CD4-positive, alpha-beta T cell treated with Interleukin-2 at 100 ng/mL for 4 hours (primary cell): ENCODE measurements at regions not wholly inside any gene's neighbourhood (a gene's known extent, or its start where the extent isn't known, plus 50 kb on each side); places are given as distances from the start of the nearest gene placed in this dataset.
"Not testable (repeated sequence)": the region's sequence is repeated elsewhere in the genome, so short reads cannot be mapped to it uniquely, and the experiment has no call there.

ENCODE experiments used
- DNase-seq: peaks from one replicate; pipeline ENCODE4 v3.0.0-alpha.2; 2020; ENCODE audit warnings: low spot score

GRCh38 chr1:146282807-146283526 is 54.1 kb upstream of the NOTCH2NLA start:
- not testable (repeated sequence) for DNase-seq

- not testable (repeated sequence) for DNase-seq
These were observed 52.7 kb upstream of the NOTCH2NLA start for GRCh38 chr1:146281522-146281921.

- not testable (repeated sequence) for DNase-seq
These were observed 49.9 kb upstream of the NOTCH2NLA start for GRCh38 chr1:146278758-146279157.
